Upper lobe of left lung (tissue), 6 donors: ENCODE measurements at regions not wholly inside any gene's neighbourhood (a gene's known extent, or its start where the extent isn't known, plus 50 kb on each side); places are given as distances from the start of the nearest gene placed in this dataset.
"Not testable (repeated sequence)": the region's sequence is repeated elsewhere in the genome, so short reads cannot be mapped to it uniquely, and the experiment has no call there.

Experiments used
- ATAC-seq, 2 donors: fragments of 200-7000 bp; cut with Tn5 transposase; one replicate each; pipeline ENCODE4 v1.9.1; 2022; ENCODE audit warnings: mild to moderate bottlenecking in 2 of 2, moderate library complexity in 2 of 2; ENCODE audit not compliant: low FRiP score in 2 of 2
- DNase-seq, 2 donors: peaks; one replicate each; pipeline ENCODE4 v3.0.0-alpha.2; 2019 to 2020
- H3K27ac ChIP-seq, 4 donors: fragments of 200-600 bp; sonication (generic); one replicate each; pipeline ENCODE4 v1.5.1; 2016 to 2019
- H3K27me3 ChIP-seq, 4 donors: fragments of 200-600 bp; sonication (generic); one replicate each; pipeline ENCODE4 v1.5.1; 2017 to 2019
- H3K36me3 ChIP-seq, 4 donors: fragments of 200-600 bp; sonication (generic); one replicate each; pipeline ENCODE4 v1.5.1; 2016 to 2019
- H3K4me1 ChIP-seq, 4 donors: fragments of 200-600 bp; sonication (generic); one replicate each; pipeline ENCODE4 v1.5.1; 2018 to 2019
- H3K4me3 ChIP-seq, 4 donors: fragments of 200-600 bp; sonication (generic); one replicate each; pipeline ENCODE4 v1.5.1; 2017 to 2019; ENCODE audit warnings: mild to moderate bottlenecking in 2 of 4, moderate library complexity in 1 of 4
- H3K9me3 ChIP-seq, 4 donors: fragments of 200-600 bp; sonication (generic); one replicate each; pipeline ENCODE4 v1.5.1; 2018 to 2019
- EP300 ChIP-seq, 4 donors: sonication (generic); formaldehyde crosslinking; IDR thresholded peaks; one replicate each; pipeline ENCODE4 v1.5.1; 2017; ENCODE audit warnings: antibody characterized with exemption in 4 of 4, control low read depth in 2 of 4
- POLR2A ChIP-seq, 4 donors: fragments of 450-650 bp; IDR thresholded peaks; one replicate each; pipeline ENCODE4 v1.5.1; 2016 to 2017; ENCODE audit warnings: antibody characterized with exemption in 4 of 4, mild to moderate bottlenecking in 2 of 4
- POLR2AphosphoS5 ChIP-seq, 2 donors: sonication (generic); formaldehyde crosslinking; IDR thresholded peaks; one replicate each; pipeline ENCODE4 v1.5.1; 2017; ENCODE audit warnings: antibody characterized with exemption in 2 of 2
- WGBS, 2 donors: methylation state at CpG; one replicate each; pipeline ENCODE4 v1.1.5; 2017 to 2018; 5-methylcytosine and 5-hydroxymethylcytosine counted together
- TF ChIP-seq, protein P1 (sequence below), 6 experiments: fragments of 450-650 bp in 4 of 6; fragments of 200-600 bp in 2 of 6; sonication (generic) in 2 of 6; IDR thresholded peaks; one replicate each; pipeline ENCODE4 v1.5.1; 2016 to 2019; ENCODE audit warnings: antibody characterized with exemption in 6 of 6
- donor health status: DM: no; HTN: no; CAD: no; lungs with moderate emphysema.
- donor health status: DM: no; HTN: yes; CAD: no; lungs with severe emphysema.

DNA sequence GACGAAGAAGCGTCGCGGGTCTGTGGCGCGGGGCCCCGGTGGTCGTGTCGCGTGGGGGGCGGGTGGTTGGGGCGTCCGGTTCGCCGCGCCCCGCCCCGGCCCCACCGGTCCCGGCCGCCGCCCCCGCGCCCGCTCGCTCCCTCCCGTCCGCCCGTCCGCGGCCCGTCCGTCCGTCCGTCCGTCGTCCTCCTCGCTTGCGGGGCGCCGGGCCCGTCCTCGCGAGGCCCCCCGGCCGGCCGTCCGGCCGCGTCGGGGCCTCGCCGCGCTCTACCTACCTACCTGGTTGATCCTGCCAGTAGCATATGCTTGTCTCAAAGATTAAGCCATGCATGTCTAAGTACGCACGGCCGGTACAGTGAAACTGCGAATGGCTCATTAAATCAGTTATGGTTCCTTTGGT is 1533.5 kb upstream of the TPTE start:
- not testable (repeated sequence) for H3K27ac ChIP-seq, H3K4me1 ChIP-seq, ATAC-seq, H3K36me3 ChIP-seq, H3K9me3 ChIP-seq, DNase-seq, H3K27me3 ChIP-seq, H3K4me3 ChIP-seq
- WGBS, 2 donors: 31 to 74% methylated on average over 28 to 29 of the region's 58 CpGs

DNA sequence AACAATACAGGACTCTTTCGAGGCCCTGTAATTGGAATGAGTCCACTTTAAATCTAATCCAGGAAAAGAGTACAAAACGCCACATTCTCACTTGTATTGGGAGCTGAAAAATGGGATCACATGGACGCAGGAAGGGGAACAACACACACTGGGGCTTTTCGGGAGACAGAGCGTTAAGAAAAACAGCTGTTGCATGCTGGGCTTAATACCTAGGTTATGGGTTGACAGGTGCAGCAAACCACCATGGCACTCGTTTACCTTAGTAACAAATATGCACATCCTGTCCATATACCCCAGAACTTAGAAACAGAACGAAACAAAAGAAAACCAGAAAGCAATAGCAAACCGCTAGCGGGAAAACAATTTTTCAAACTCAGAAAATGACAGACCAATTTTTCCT is 1532.7 kb upstream of the TPTE start:
- Histone ChIP-seq H3K4me3 (no peak overlapping the region), H3K4me1 (no peaks in the 10 kb centered on the region), H3K27me3 (peaks cover 0 to 2% (median 0%) of the 10 kb centered on the region in 4 donors), H3K9me3 (peaks cover 0 to 6% (median 4%) of the 10 kb centered on the region in 4 donors), H3K36me3 (no peaks in the 10 kb centered on the region), H3K27ac (no peak overlapping the region)
- WGBS, 2 donors: 66 to 73% methylated on average over 8 to 9 of the region's 9 CpGs
- TF ChIP-seq EP300 (IDR thresholded peaks at IDR 0.05): no peak
- no peak for TF ChIP-seq POLR2A (IDR thresholded peaks at IDR 0.05)
- no peak for TF ChIP-seq POLR2AphosphoS5 (IDR thresholded peaks at IDR 0.05)
- DNase-seq: no peak
- ATAC-seq: no peak

DNA sequence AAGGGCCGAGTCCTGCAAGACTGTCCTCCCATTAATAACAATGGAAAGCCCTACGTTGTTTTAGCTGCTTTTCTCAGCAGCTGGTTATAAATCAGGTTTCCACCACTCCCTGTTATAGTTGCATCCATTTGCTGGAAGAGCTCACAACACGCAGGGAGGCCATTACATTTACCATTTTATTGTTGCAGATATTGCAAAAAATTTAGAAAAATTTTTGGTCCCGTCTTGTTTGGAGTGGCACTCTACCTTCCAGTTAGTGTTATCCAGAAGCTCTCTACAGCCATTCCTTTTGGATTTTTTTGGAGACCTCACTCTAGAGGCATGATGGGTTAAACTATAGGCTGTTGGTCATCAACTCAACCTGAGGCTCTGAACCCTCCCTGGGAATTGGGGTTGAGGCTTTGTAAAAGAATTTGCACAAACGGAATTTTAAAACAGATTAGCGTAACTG is 1532.1 kb upstream of the TPTE start:
- H3K36me3 ChIP-seq: no peaks in the 10 kb centered on the region
- TF ChIP-seq EP300 (IDR thresholded peaks at IDR 0.05) (no peak), POLR2A (IDR thresholded peaks at IDR 0.05) (no peak), POLR2AphosphoS5 (IDR thresholded peaks at IDR 0.05) (no peak)
- TF ChIP-seq, protein P1, sequence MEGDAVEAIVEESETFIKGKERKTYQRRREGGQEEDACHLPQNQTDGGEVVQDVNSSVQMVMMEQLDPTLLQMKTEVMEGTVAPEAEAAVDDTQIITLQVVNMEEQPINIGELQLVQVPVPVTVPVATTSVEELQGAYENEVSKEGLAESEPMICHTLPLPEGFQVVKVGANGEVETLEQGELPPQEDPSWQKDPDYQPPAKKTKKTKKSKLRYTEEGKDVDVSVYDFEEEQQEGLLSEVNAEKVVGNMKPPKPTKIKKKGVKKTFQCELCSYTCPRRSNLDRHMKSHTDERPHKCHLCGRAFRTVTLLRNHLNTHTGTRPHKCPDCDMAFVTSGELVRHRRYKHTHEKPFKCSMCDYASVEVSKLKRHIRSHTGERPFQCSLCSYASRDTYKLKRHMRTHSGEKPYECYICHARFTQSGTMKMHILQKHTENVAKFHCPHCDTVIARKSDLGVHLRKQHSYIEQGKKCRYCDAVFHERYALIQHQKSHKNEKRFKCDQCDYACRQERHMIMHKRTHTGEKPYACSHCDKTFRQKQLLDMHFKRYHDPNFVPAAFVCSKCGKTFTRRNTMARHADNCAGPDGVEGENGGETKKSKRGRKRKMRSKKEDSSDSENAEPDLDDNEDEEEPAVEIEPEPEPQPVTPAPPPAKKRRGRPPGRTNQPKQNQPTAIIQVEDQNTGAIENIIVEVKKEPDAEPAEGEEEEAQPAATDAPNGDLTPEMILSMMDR (IDR thresholded peaks at IDR 0.05): no peak
- H3K4me3 ChIP-seq: no peak overlapping the region
- peaks cover 0 to 2% (median 0%) of the 10 kb centered on the region in 4 donors for H3K27me3 ChIP-seq
- no peak overlapping the region for H3K27ac ChIP-seq
- WGBS, 2 donors: 40 to 44% methylated on average over 6 of the region's 6 CpGs
- H3K9me3 ChIP-seq: peaks cover 0 to 6% (median 4%) of the 10 kb centered on the region in 4 donors
- no peaks in the 10 kb centered on the region for H3K4me1 ChIP-seq
- ATAC-seq (peak; percentile 53 to 74), DNase-seq (no peak)

DNA sequence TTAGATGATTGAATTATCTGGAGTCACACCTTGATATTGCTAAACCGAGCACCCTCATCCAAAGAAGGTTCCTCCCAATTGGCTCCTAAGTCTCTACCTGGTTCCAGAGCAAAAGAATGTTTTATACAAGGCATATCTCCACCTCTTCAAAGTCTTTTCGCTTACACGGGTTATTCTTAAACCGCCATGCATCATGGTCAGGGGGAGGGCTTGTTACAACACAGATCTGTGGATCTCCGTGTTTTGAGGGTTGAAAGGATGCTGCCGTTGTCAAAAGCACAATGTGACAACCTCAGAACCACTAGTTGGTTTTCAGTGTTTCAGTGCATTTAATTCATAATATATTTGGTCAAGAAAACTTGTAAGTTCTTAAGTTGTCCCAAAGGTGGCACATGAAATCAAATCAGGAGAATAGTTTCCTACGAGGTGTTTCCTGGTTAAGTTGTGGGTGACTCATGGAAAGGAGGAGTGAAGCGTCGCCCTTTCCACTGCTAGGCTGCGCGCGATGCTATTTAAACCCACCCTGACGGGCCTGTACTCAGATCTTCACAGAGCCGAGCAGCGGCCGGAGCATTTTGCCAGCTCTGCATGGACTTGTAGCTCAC is 1531.6 kb upstream of the TPTE start:
- Histone ChIP-seq H3K36me3 (no peaks in the 10 kb centered on the region), H3K27ac (no peak overlapping the region), H3K27me3 (peaks cover 0 to 2% (median 0%) of the 10 kb centered on the region in 4 donors), H3K4me1 (no peaks in the 10 kb centered on the region), H3K4me3 (no peak overlapping the region), H3K9me3 (peaks cover 0 to 6% (median 4%) of the 10 kb centered on the region in 4 donors)
- ATAC-seq (peak; percentile 62 to 73), DNase-seq (peak in 1 of 2 donors; percentile 52)
- WGBS, 2 donors: 58 to 64% methylated on average over 16 of the region's 16 CpGs
- TF ChIP-seq POLR2AphosphoS5 (IDR thresholded peaks at IDR 0.05): no peak
- TF ChIP-seq, protein P1 (IDR thresholded peaks at IDR 0.05): no peak
- no peak for TF ChIP-seq EP300 (IDR thresholded peaks at IDR 0.05)
- no peak for TF ChIP-seq POLR2A (IDR thresholded peaks at IDR 0.05)

DNA sequence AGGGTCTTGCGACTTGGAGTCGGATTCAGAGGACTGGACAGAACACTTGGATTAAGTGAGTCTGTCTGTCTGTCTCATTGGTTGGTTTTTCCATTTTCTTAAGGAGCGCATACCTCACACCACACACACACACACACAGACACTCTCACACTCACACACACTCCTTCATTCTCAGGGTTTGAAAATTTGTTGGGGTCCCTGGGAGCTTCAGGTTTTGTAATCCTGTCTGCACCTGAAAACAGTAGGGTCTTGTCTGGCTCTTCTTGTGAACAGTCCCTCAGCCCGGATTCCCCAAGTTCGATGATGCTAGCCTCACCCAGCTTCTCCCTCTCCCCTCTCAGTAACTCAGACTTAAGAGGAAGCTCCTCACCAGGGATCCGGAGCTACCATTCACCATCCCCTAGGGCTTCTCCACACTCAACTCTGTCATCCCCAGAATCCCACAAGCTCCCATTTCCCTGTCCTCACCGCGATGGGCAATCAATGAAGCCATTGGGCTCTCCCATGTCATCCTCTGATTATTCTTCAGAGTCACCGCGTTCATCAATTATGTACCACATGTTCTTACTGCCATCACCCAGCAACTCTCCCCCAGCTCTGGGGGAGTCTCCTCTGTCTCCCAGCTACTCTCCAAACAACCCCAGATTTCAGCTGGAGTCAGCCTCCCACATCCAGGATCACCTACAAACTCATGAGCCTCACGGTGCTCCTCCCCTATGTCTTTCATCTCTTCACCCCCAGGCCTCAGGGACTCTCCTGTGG is 1530.9 kb upstream of the TPTE start:
- no peaks in the 10 kb centered on the region for H3K36me3 ChIP-seq
- H3K27me3 ChIP-seq: peaks cover 0 to 2% (median 0%) of the 10 kb centered on the region in 4 donors
- ATAC-seq: peak in 1 of 2 donors; percentile 42
- no peak overlapping the region for H3K27ac ChIP-seq
- TF ChIP-seq POLR2AphosphoS5 (IDR thresholded peaks at IDR 0.05): no peak
- TF ChIP-seq POLR2A (IDR thresholded peaks at IDR 0.05): no peak
- no peak for TF ChIP-seq EP300 (IDR thresholded peaks at IDR 0.05)
- TF ChIP-seq, protein P1 (IDR thresholded peaks at IDR 0.05): no peak
- 50 to 59% methylated on average over 11 of the region's 11 CpGs for WGBS, 2 donors
- peaks cover 0 to 6% (median 4%) of the 10 kb centered on the region in 4 donors for H3K9me3 ChIP-seq
- no peak overlapping the region for H3K4me3 ChIP-seq
- no peak for DNase-seq
- H3K4me1 ChIP-seq: no peaks in the 10 kb centered on the region
